Astrocyte of the cerebellum (primary cell): ENCODE measurements at regions not wholly inside any gene's neighbourhood (a gene's known extent, or its start where the extent isn't known, plus 50 kb on each side); places are given as distances from the start of the nearest gene placed in this dataset.

Experiments
- DNase-seq: peaks from one replicate; pipeline ENCODE4 v3.0.0-alpha.2; 2011; ENCODE audit warnings: low read depth
- H3K4me3 ChIP-seq: 2 replicates; pipeline ENCODE4 v1.5.1; 2011; ENCODE audit warnings: mild to moderate bottlenecking, low read depth, low read length, moderate library complexity
- in situ Hi-C: cut with HindIII; loops from 2 replicates; pipeline ENCODE4 v1.10.0; 2017; ENCODE audit warnings: low sequenced_read_pairs
- TF ChIP-seq, protein P1 (sequence below): IDR thresholded peaks from 2 replicates; pipeline ENCODE4 v1.5.1; 2012; ENCODE audit warnings: low read length, low read depth, moderate library complexity, mild to moderate bottlenecking; ENCODE audit errors: missing control alignments

DNA sequence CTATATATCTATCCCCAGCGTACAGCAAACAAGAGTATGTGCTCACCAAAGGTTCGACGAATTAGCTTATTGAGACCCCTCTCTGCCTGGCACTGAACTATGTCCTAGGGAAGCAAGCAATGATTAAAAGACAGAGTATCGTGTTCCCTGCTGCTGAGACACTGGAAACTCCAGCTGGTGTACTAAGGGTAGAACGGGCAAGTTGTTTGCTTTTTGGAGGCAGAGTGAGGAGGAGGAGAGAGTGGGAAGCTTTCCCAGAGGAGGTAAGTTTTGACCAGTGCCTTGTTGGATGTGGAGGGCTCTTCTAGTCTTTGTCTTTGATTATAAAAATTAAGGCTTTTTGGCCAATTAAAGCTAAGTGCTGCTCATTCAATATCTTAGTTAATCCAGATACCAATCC lies 61.7 kb downstream of the PJA1 start:
- DNase-seq = no peak
- H3K4me3 ChIP-seq = no peak overlapping the region
- in situ Hi-C loops = no loop called here
- TF ChIP-seq, protein P1, sequence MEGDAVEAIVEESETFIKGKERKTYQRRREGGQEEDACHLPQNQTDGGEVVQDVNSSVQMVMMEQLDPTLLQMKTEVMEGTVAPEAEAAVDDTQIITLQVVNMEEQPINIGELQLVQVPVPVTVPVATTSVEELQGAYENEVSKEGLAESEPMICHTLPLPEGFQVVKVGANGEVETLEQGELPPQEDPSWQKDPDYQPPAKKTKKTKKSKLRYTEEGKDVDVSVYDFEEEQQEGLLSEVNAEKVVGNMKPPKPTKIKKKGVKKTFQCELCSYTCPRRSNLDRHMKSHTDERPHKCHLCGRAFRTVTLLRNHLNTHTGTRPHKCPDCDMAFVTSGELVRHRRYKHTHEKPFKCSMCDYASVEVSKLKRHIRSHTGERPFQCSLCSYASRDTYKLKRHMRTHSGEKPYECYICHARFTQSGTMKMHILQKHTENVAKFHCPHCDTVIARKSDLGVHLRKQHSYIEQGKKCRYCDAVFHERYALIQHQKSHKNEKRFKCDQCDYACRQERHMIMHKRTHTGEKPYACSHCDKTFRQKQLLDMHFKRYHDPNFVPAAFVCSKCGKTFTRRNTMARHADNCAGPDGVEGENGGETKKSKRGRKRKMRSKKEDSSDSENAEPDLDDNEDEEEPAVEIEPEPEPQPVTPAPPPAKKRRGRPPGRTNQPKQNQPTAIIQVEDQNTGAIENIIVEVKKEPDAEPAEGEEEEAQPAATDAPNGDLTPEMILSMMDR = no peak

DNA sequence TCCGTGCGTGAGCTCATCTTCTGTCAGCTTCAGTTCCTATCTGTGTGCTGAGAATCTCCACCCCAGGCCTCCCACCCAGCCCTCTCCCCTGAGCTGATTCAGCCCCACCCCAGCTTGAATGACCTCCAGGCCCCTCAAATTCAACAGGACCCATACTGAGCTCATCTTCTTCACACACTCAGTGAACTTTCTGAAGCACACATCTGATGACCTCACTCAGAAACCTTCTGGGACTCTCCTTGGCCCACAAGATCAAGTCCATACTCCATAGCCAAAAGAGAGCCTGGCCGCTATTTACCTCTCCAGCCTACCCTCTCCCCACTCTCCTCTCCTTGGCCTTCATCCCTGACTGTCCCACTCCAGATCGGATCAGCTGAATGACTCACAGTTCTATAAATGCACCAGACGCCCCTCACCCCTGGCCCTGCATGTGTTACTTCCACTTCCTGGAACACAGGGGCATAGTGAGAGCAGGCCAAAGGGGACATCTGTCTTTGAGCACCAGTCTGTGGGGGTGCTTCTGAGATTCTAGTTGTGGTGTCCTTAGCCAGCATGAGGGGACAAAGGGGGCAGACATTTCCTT lies 62.5 kb downstream of the PJA1 start:
- in situ Hi-C loops = no loop called here
- no peak overlapping the region for H3K4me3 ChIP-seq
- TF ChIP-seq, protein P1 = no peak
- DNase-seq = no peak

DNA sequence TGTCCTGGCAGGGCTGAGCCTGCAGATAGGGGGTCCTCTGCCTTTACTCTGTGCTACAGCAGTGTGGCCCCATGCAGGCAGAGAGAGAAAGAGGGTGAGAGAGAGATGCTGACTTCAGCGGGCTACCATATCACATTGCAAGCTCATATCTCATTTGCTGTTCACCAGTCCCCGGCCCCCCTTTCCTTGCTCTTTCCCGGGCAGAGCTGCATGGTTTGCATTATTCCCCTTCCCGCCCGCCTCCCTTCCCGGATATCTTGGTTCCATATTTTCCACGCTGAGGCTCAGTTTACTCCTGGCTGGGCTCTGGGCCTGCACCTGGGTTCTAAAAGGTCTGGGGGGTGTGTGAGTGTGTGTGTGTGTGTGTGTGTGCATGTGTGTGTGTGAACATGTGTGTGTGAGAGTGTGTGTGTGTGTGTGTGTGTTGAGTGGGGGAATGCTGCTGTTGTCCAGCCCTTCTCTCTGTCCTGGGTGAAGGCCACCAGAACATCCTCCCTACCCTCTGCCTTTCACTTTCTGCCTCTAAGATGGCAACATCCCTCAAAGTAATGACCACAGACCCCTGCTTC lies 63.5 kb downstream of the PJA1 start:
- TF ChIP-seq, protein P1 = no peak
- in situ Hi-C loops = no loop called here
- no peak overlapping the region for H3K4me3 ChIP-seq
- no peak for DNase-seq

DNA sequence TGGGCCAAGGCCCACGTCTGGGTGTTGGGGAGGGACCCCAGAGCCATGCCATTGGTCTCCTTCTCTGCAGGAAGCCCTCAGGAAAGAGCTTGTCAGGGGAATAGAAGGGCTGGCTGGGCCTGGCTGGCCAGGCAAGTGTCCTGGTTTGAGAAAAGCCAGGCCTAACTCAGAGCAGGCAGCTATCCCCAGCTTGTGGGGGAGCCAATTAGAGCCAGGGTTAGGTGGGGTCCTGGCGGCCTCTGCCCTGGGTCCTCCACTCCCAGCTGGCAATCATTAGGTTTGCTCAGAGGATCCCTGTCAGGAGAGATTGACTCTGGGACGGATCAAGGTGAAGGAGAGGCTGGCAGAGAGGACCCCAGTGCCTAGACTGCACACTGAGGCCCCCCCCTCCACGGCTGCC lies 64.8 kb downstream of the PJA1 start:
- no peak for DNase-seq
- H3K4me3 ChIP-seq = no peak overlapping the region
- TF ChIP-seq, protein P1 = no peak
- in situ Hi-C loops = no loop called here

DNA sequence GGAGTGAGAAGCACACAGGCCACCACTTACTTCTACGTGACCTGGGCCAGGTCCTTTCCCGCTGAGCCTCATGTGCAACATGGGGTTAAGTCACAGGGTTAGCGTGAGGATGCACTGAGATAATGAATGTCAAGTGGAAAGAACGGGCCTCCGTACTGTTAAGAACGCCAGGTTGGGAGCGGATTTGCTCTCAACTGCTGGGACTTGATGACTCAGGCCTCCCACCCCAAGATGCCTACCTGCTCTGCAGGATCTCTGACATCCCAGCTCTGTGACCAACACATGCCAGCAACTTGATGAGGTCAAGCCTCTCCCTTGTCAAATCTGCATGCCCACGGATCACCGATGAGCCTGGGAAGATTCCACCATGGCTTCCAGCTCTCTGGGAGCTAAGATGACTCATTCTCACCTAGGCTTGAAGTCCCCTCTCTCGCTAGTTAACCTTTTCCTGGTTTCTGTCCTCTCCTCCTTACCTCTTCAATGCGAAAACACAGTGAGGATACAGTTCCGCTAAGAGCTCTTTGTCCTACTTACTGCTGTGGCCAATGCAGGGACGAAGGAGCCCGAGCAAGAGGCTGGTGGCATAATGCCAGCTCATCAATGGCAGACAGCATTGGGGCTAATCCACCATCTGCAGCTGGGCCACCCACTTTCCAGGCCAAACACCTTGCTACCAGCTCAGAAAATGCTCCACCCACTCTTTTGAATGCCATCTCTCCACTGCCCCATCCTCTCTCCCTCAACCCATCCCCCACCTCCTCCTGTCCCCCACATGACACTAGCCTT lies 67.6 kb downstream of the PJA1 start:
- in situ Hi-C loops = no loop called here
- no peak overlapping the region for H3K4me3 ChIP-seq
- TF ChIP-seq, protein P1 = no peak
- no peak for DNase-seq

DNA sequence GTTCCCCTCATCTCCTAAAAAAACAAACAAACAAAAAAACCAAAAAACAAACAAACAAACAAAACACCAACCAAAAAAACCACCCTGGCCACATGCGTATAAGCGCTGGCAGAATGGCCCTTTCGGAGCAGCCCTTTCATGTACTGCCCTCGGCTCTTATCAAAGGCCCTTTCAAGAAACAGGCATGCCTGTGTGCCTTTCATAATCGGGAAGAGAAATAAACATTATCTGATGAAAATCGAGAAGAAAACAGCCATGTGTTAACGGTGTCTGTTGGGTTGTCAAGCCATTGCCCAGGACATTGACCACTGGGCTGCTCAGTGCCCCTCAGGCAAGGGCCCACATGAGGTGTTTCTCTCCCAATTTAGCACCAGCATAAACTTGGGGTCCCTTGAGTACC lies 68.3 kb downstream of the PJA1 start:
- TF ChIP-seq, protein P1 = no peak
- DNase-seq = no peak
- H3K4me3 ChIP-seq = no peak overlapping the region
- in situ Hi-C loops = no loop called here
